Karpas-422 (cell line): ENCODE measurements at regions not wholly inside any gene's neighbourhood (a gene's known extent, or its start where the extent isn't known, plus 50 kb on each side); places are given as distances from the start of the nearest gene placed in this dataset.
"Not testable (repeated sequence)": the region's sequence is repeated elsewhere in the genome, so short reads cannot be mapped to it uniquely, and the experiment has no call there.

Experiments used
- DNase-seq: peaks from one replicate; pipeline ENCODE4 v3.0.0-alpha.2; 2015
- H2AFZ ChIP-seq: fragments of 200-600 bp; sonication (generic); 2 replicates; pipeline ENCODE4 v1.6.1; 2014; ENCODE audit warnings: antibody characterized with exemption, low read length, mixed read lengths
- H3K27ac ChIP-seq: fragments of 200-600 bp; sonication (generic); 2 replicates; pipeline ENCODE4 v1.5.1; 2014; ENCODE audit warnings: mild to moderate bottlenecking, low read length, moderate library complexity
- H3K27me3 ChIP-seq: fragments of 200-600 bp; sonication (generic); 2 replicates; pipeline ENCODE4 v1.6.1; 2014; ENCODE audit warnings: low read length, mixed read lengths
- H3K36me3 ChIP-seq: fragments of 200-600 bp; sonication (generic); 2 replicates; pipeline ENCODE4 v1.6.1; 2014; ENCODE audit warnings: low read length, mixed read lengths; ENCODE audit not compliant: insufficient read depth
- H3K4me1 ChIP-seq: fragments of 200-600 bp; sonication (generic); 2 replicates; pipeline ENCODE4 v1.6.1; 2014; ENCODE audit warnings: mild to moderate bottlenecking, low read length, mixed read lengths
- H3K4me2 ChIP-seq: fragments of 200-600 bp; sonication (generic); 2 replicates; pipeline ENCODE4 v1.6.1; 2014; ENCODE audit warnings: low read length, low read depth, mild to moderate bottlenecking; ENCODE audit not compliant: poor library complexity, severe bottlenecking
- H3K4me3 ChIP-seq: fragments of 200-600 bp; sonication (generic); 2 replicates; pipeline ENCODE4 v1.5.1; 2014; ENCODE audit warnings: mild to moderate bottlenecking, antibody characterized with exemption, low read length, mixed read lengths
- H3K79me2 ChIP-seq: fragments of 200-600 bp; sonication (generic); 2 replicates; pipeline ENCODE4 v1.6.1; 2014; ENCODE audit warnings: mild to moderate bottlenecking, low read length, mixed read lengths
- H3K9ac ChIP-seq: fragments of 200-600 bp; sonication (generic); 2 replicates; pipeline ENCODE4 v1.6.0; 2014; ENCODE audit warnings: low read length
- H3K9me2 ChIP-seq: fragments of 200-600 bp; sonication (generic), shearing (Covaris generic); replicated peaks from 2 replicates; pipeline ENCODE4 v1.6.0; 2014; ENCODE audit warnings: mild to moderate bottlenecking, low read length, moderate library complexity; ENCODE audit not compliant: insufficient read depth
- H3K9me3 ChIP-seq: fragments of 300-700, 200-600 bp; sonication (generic); 2 replicates; pipeline ENCODE4 v1.6.1; 2014; ENCODE audit warnings: low read length, mixed read lengths
- H4K20me1 ChIP-seq: fragments of 200-600 bp; sonication (generic); 2 replicates; pipeline ENCODE4 v1.6.1; 2014; ENCODE audit warnings: mild to moderate bottlenecking, antibody characterized with exemption, low read length, low read depth; ENCODE audit not compliant: insufficient read depth

DNA sequence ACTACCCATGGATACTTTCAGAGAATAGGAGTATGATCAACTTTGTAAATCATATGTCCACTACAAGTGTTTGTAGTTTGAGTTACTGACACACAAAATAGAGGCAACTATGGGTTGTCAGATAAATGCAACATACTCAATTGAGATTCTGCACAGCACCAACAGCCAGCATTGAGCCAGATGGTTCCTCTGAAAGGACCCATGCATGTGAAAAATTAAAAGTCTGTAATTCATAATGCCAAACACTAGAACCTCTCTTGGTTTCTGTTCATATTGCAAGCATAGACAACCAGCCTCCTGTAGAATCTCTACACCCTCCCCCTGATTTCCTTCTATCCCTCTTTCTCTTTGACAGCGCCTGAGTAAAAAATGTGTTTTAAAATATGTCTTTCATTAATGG lies 831.0 kb downstream of the C12orf50 start:
- no peak overlapping the region for H3K4me2 ChIP-seq
- H3K27ac ChIP-seq = no peak overlapping the region
- H3K27me3 ChIP-seq = no peaks in the 10 kb centered on the region
- H3K36me3 ChIP-seq = no peaks in the 10 kb centered on the region
- no peaks in the 10 kb centered on the region for H3K9me2 ChIP-seq
- no peak for DNase-seq
- H3K79me2 ChIP-seq = no peaks in the 10 kb centered on the region
- H2AFZ ChIP-seq = no peak overlapping the region
- H3K4me1 ChIP-seq = no peaks in the 10 kb centered on the region
- no peaks in the 10 kb centered on the region for H4K20me1 ChIP-seq
- H3K9ac ChIP-seq = no peak overlapping the region
- H3K9me3 ChIP-seq = peaks cover 36% of the 10 kb centered on the region
- no peak overlapping the region for H3K4me3 ChIP-seq

DNA sequence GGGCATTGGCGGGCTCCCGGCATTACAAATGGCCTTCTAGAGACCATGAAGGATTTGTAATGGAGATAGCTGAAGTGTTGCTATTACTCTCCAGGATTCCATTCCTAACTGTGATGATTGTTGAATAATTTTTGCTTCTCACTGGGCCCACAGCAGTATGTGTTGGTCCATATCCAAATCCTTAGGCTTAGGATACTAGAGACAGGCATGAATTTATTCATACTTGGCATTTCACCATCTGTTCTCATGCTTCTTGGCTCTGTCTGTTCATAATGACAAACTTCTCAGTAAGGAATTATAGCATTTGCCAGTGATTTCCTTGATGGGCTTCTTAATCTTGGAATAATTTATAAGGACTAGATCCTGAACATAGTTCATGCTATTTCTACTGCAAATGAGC lies 832.9 kb downstream of the C12orf50 start:
- no peak overlapping the region for H3K4me2 ChIP-seq
- DNase-seq = no peak
- H3K36me3 ChIP-seq = no peaks in the 10 kb centered on the region
- no peaks in the 10 kb centered on the region for H3K27me3 ChIP-seq
- peaks cover 23% of the 10 kb centered on the region; the same call in 1 of the 2 replicates for H3K9me3 ChIP-seq
- H3K9me2 ChIP-seq = no peaks in the 10 kb centered on the region
- H3K4me3 ChIP-seq = no peak overlapping the region
- no peak overlapping the region for H3K27ac ChIP-seq
- H4K20me1 ChIP-seq = no peaks in the 10 kb centered on the region
- no peaks in the 10 kb centered on the region for H3K4me1 ChIP-seq
- no peak overlapping the region for H3K9ac ChIP-seq
- H2AFZ ChIP-seq = no peak overlapping the region
- no peaks in the 10 kb centered on the region for H3K79me2 ChIP-seq

GRCh38 chr12:87194389-87194788 lies 834.8 kb downstream of the C12orf50 start:
- H3K36me3 ChIP-seq, H3K9me2 ChIP-seq, H3K27me3 ChIP-seq, H3K4me3 ChIP-seq, H3K9ac ChIP-seq, H3K79me2 ChIP-seq, H3K4me1 ChIP-seq, H4K20me1 ChIP-seq, H2AFZ ChIP-seq, DNase-seq, H3K27ac ChIP-seq, H3K4me2 ChIP-seq: not testable (repeated sequence)
- peaks cover 19% of the 10 kb centered on the region; the same call in 1 of the 2 replicates for H3K9me3 ChIP-seq

GRCh38 chr12:87185367-87185766 lies 843.8 kb downstream of the C12orf50 start:
- H3K36me3 ChIP-seq = no peaks in the 10 kb centered on the region
- H3K27ac ChIP-seq = no peak overlapping the region
- H3K4me2 ChIP-seq = no peak overlapping the region
- H3K4me1 ChIP-seq = no peaks in the 10 kb centered on the region
- no peak overlapping the region for H2AFZ ChIP-seq
- H3K27me3 ChIP-seq = no peaks in the 10 kb centered on the region
- H4K20me1 ChIP-seq = no peaks in the 10 kb centered on the region
- no peak overlapping the region for H3K4me3 ChIP-seq
- no peak for DNase-seq
- H3K79me2 ChIP-seq = no peaks in the 10 kb centered on the region
- H3K9me3 ChIP-seq = peaks cover 18% of the 10 kb centered on the region
- H3K9ac ChIP-seq = no peak overlapping the region
- no peaks in the 10 kb centered on the region for H3K9me2 ChIP-seq

GRCh38 chr12:87182696-87183233 lies 846.4 kb downstream of the C12orf50 start:
- H3K4me1 ChIP-seq = no peaks in the 10 kb centered on the region
- no peak for DNase-seq
- H3K4me3 ChIP-seq = no peak overlapping the region
- peaks cover 25% of the 10 kb centered on the region for H3K9me3 ChIP-seq
- no peaks in the 10 kb centered on the region for H3K27me3 ChIP-seq
- H3K27ac ChIP-seq = no peak overlapping the region
- no peak overlapping the region for H3K4me2 ChIP-seq
- H3K9me2 ChIP-seq = no peaks in the 10 kb centered on the region
- H2AFZ ChIP-seq = no peak overlapping the region
- no peaks in the 10 kb centered on the region for H3K36me3 ChIP-seq
- no peak overlapping the region for H3K9ac ChIP-seq
- H3K79me2 ChIP-seq = no peaks in the 10 kb centered on the region
- H4K20me1 ChIP-seq = no peaks in the 10 kb centered on the region

GRCh38 chr12:87171356-87171755 lies 857.8 kb downstream of the C12orf50 start:
- Histone ChIP-seq H3K4me3 (no peak overlapping the region), H3K4me2 (no peak overlapping the region), H3K9me3 (peaks cover 11% of the 10 kb centered on the region), H3K9me2 (no peaks in the 10 kb centered on the region), H3K27me3 (no peaks in the 10 kb centered on the region), H3K36me3 (no peaks in the 10 kb centered on the region), H3K27ac (no peak overlapping the region), H3K4me1 (no peaks in the 10 kb centered on the region), H3K79me2 (no peaks in the 10 kb centered on the region), H2AFZ (no peak overlapping the region), H3K9ac (no peak overlapping the region), H4K20me1 (no peaks in the 10 kb centered on the region)
- DNase-seq = no peak

DNA sequence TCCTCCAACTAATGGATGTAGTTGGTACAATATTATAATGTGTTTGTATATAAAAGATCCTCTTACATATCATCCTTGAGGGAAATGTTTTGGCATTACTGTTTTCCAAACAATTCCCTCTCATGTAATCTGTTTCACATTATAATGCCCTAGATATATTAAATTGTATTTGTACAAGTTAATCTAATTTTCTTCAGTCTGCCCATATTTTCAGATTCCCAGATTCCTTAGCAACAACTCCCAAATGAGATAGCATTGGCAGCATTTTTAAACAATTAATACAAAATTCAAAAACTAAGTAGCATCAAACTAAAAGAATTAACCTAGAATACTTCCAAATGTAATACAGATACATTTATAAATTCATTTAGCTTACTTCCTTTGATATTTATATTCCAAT lies 860.2 kb downstream of the C12orf50 start:
- no peak for DNase-seq
- Histone ChIP-seq H3K27ac (no peak overlapping the region), H4K20me1 (no peaks in the 10 kb centered on the region), H3K4me1 (no peaks in the 10 kb centered on the region), H2AFZ (no peak overlapping the region), H3K9me3 (peaks cover 20% of the 10 kb centered on the region), H3K4me3 (no peak overlapping the region), H3K79me2 (no peaks in the 10 kb centered on the region), H3K27me3 (no peaks in the 10 kb centered on the region), H3K36me3 (no peaks in the 10 kb centered on the region), H3K4me2 (no peak overlapping the region), H3K9ac (no peak overlapping the region), H3K9me2 (no peaks in the 10 kb centered on the region)

DNA sequence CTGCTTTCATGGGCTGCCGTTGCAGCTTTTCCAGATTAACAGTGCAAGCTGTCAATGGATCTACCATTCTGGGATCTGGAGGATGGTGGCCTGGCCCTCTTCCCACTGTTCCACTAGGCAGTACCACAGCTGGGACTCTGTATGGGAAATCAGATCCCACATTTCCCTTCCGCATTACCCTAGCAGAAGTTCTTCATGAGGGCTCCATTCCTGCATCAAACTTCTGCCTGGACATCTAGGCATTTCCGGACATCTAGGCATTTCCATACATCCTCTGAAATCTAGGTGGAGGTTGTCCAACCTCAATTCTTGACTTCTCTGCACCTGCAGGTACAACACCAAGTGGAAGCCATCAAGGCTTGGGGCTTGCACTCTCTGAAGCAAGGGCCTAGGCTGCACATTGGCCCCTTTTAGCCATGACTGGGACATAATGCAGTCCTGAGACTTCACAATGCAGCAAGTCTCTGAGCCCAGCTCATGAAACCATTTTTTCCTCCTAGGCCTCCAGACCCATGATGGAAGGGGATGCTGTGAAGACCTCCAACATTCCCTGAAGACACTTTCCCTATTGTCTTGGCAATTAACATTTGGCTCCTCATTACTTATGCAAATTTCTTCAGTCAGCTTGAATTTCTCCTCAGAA lies 863.3 kb downstream of the C12orf50 start:
- H3K9me2 ChIP-seq = no peaks in the 10 kb centered on the region
- H3K27me3 ChIP-seq = no peaks in the 10 kb centered on the region
- no peaks in the 10 kb centered on the region for H4K20me1 ChIP-seq
- no peak overlapping the region for H3K9ac ChIP-seq
- no peak overlapping the region for H3K27ac ChIP-seq
- no peaks in the 10 kb centered on the region for H3K4me1 ChIP-seq
- H3K79me2 ChIP-seq = no peaks in the 10 kb centered on the region
- H2AFZ ChIP-seq = no peak overlapping the region
- no peak overlapping the region for H3K4me2 ChIP-seq
- no peak for DNase-seq
- H3K9me3 ChIP-seq = peaks cover 27% of the 10 kb centered on the region
- H3K4me3 ChIP-seq = no peak overlapping the region
- H3K36me3 ChIP-seq = no peaks in the 10 kb centered on the region
